Thyroid gland (tissue), 4 donors: ENCODE measurements at regions not wholly inside any gene's neighbourhood (a gene's known extent, or its start where the extent isn't known, plus 50 kb on each side); places are given as distances from the start of the nearest gene placed in this dataset.

Experiments
- CTCF ChIP-seq, 6 experiments: fragments of 200-600 bp in 3 of 6; fragments of 450-650 bp in 3 of 6; sonication (generic) in 3 of 6; IDR thresholded peaks; one replicate each; pipeline ENCODE4 v1.5.1; 2016 to 2019; ENCODE audit warnings: antibody characterized with exemption in 6 of 6, mild to moderate bottlenecking in 2 of 6, inconsistent platforms in 1 of 6, moderate library complexity in 1 of 6
- POLR2A ChIP-seq, 2 donors: fragments of 450-650 bp; IDR thresholded peaks; one replicate each; pipeline ENCODE4 v1.6.1; 2017; ENCODE audit warnings: antibody characterized with exemption in 2 of 2, mild to moderate bottlenecking in 2 of 2, moderate library complexity in 1 of 2

- TF ChIP-seq CTCF (IDR thresholded peaks at IDR 0.05), result no peak
- no peak for TF ChIP-seq POLR2A (IDR thresholded peaks at IDR 0.05)
Measured at GRCh38 chr1:23638786-23639241, 52.8 kb upstream of the RPL11 start.
